ENCODE measurements at regions not wholly inside any gene's neighbourhood (a gene's known extent, or its start where the extent isn't known, plus 50 kb on each side); places are given as distances from the start of the nearest gene placed in this dataset.

- TF ChIP-seq CTCF (IDR thresholded peaks at IDR 0.05) (no peak), POLR2A (IDR thresholded peaks at IDR 0.05) (no peak)
Observed at GRCh38 chr17:55870044-55870443, 119.2 kb downstream of the PCTP start.
